H1 (cell line): ENCODE measurements at regions not wholly inside any gene's neighbourhood (a gene's known extent, or its start where the extent isn't known, plus 50 kb on each side); places are given as distances from the start of the nearest gene placed in this dataset.

ENCODE experiments used
- CTCF ChIA-PET: fragments of 300-600 bp; sonication (Branson Sonifier 250); formaldehyde crosslinking; loops from one replicate; lab custom pipeline; 2021; ENCODE audit not compliant: partially characterized antibody; lab: Charles Lee
- POLR2A ChIA-PET: fragments of 300-600 bp; sonication (Branson Sonifier 250); formaldehyde crosslinking; loops from one replicate; lab custom pipeline; 2021; ENCODE audit warnings: inconsistent platforms; ENCODE audit not compliant: partially characterized antibody; lab: Charles Lee
- DNase-seq, 2 experiments: peaks; one replicate each; pipeline versions ENCODE4 v3.0.0 to v3.0.0-alpha.2; 2010 to 2022; ENCODE audit warnings: low spot score in 2 of 2, low read depth in 1 of 2, mixed read lengths in 1 of 2
- FAIRE-seq: peaks from 2 replicates; lab custom pipeline; 2011; peaks lifted over from hg19 to GRCh38; lab: Jason Lieb, UNC
- H2AFZ ChIP-seq: 2 replicates; pipeline ENCODE4 v1.8.1; 2012; ENCODE audit warnings: low read length, inconsistent platforms
- H2AK5ac ChIP-seq: 2 replicates; pipeline ENCODE4 v1.6.1; 2013; ENCODE audit warnings: low read depth, low read length
- H2BK120ac ChIP-seq: replicated peaks from 2 replicates; pipeline ENCODE3; 2013; ENCODE audit warnings: low read depth, low read length, inconsistent platforms
- H2BK12ac ChIP-seq: 2 replicates; pipeline ENCODE4 v1.6.1; 2013; ENCODE audit warnings: low read depth, low read length
- H2BK15ac ChIP-seq: 2 replicates; pipeline ENCODE4 v1.6.1; 2013; ENCODE audit warnings: low read length
- H2BK20ac ChIP-seq: 2 replicates; pipeline ENCODE4 v1.6.1; 2013; ENCODE audit warnings: low read length
- H2BK5ac ChIP-seq: 2 replicates; pipeline ENCODE4 v1.6.1; 2013; ENCODE audit warnings: low read depth, low read length
- H3K14ac ChIP-seq: 2 replicates; pipeline ENCODE4 v1.6.1; 2013; ENCODE audit warnings: inconsistent platforms; ENCODE audit not compliant: insufficient read length
- H3K18ac ChIP-seq: 2 replicates; pipeline ENCODE4 v1.6.1; 2013; ENCODE audit warnings: low read length; ENCODE audit errors: extremely low read depth
- H3K23ac ChIP-seq: 2 replicates; pipeline ENCODE4 v1.6.1; 2013; ENCODE audit warnings: inconsistent platforms; ENCODE audit not compliant: insufficient read length
- H3K23me2 ChIP-seq: 2 replicates; pipeline ENCODE4 v1.6.1; 2013; ENCODE audit warnings: low read depth, low read length
- H3K27ac ChIP-seq: 2 replicates; pipeline ENCODE4 v1.6.1; 2011; ENCODE audit warnings: low read depth, low read length, inconsistent platforms
- H3K27me3 ChIP-seq, 4 experiments: replicated peaks in 1 of 4; 1 replicate in 1 of 4; 2 replicates in 3 of 4; pipeline versions ENCODE4 v1.6.1 to v1.8.1; 2011 to 2013; ENCODE audit warnings: low read length in 3 of 4, mild to moderate bottlenecking in 3 of 4, inconsistent platforms in 2 of 4, mixed read lengths in 2 of 4, moderate library complexity in 1 of 4; ENCODE audit not compliant: control insufficient read depth in 3 of 4, insufficient read depth in 3 of 4; ENCODE audit errors: extremely low read depth in 1 of 4
- H3K36me3 ChIP-seq, 4 experiments: 2 replicates each; pipeline versions ENCODE4 v1.6.1 to v1.8.1; 2011 to 2013; ENCODE audit warnings: mild to moderate bottlenecking in 4 of 4, low read length in 3 of 4, moderate library complexity in 2 of 4, control low read depth in 1 of 4, inconsistent platforms in 1 of 4; ENCODE audit not compliant: insufficient read depth in 4 of 4, control insufficient read depth in 2 of 4
- H3K4ac ChIP-seq: replicated peaks from 2 replicates; pipeline ENCODE3; 2013; ENCODE audit warnings: low read length, low read depth, mixed read lengths, inconsistent platforms; ENCODE audit not compliant: insufficient read length
- H3K4me1 ChIP-seq, 4 experiments: replicated peaks in 1 of 4; 1 replicate in 1 of 4; 2 replicates in 3 of 4; pipeline versions ENCODE4 v1.6.1 to v1.8.1; 2011 to 2013; ENCODE audit warnings: low read length in 3 of 4, inconsistent platforms in 2 of 4, mixed read lengths in 1 of 4; ENCODE audit not compliant: insufficient read depth in 4 of 4, control insufficient read depth in 3 of 4
- H3K4me2 ChIP-seq, 2 experiments: 2 replicates each; pipeline versions ENCODE4 v1.6.1 to v1.8.1; 2011 to 2013; ENCODE audit warnings: low read depth in 2 of 2, low read length in 2 of 2, control low read depth in 1 of 2, inconsistent platforms in 1 of 2, mild to moderate bottlenecking in 1 of 2; ENCODE audit not compliant: insufficient read depth in 1 of 2
- H3K4me3 ChIP-seq, 4 experiments: fragments of 200-600, 300-600 bp in 1 of 4; sonication (generic), shearing (Covaris generic), sonication (Bioruptor Twin) in 1 of 4; 2 replicates each; pipeline versions ENCODE4 v1.5.1 to v1.8.1; 2011 to 2016; ENCODE audit warnings: low read length in 4 of 4, low read depth in 3 of 4, control low read depth in 2 of 4, inconsistent platforms in 2 of 4, mild to moderate bottlenecking in 2 of 4, mixed read lengths in 1 of 4, moderate library complexity in 1 of 4; ENCODE audit not compliant: insufficient read depth in 2 of 4; ENCODE audit errors: extremely low read depth in 1 of 4
- H3K56ac ChIP-seq: replicated peaks from 2 replicates; pipeline ENCODE3; 2013; ENCODE audit warnings: low read depth, mild to moderate bottlenecking, mixed read lengths, low read length, inconsistent platforms; ENCODE audit not compliant: insufficient read length
- H3K79me1 ChIP-seq: 2 replicates; pipeline ENCODE4 v1.6.1; 2013; ENCODE audit warnings: low read depth, low read length, control low read depth
- H3K79me2 ChIP-seq, 2 experiments: 2 replicates each; pipeline versions ENCODE4 v1.6.1 to v1.8.1; 2012 to 2013; ENCODE audit warnings: low read length in 2 of 2, mild to moderate bottlenecking in 2 of 2, inconsistent platforms in 1 of 2; ENCODE audit not compliant: insufficient read depth in 2 of 2, control insufficient read depth in 1 of 2
- H3K9ac ChIP-seq, 4 experiments: replicated peaks in 1 of 4; 1 replicate in 1 of 4; 2 replicates in 3 of 4; pipeline versions ENCODE4 v1.6.1 to v1.8.1; 2011 to 2013; ENCODE audit warnings: low read depth in 3 of 4, low read length in 3 of 4, control low read depth in 2 of 4, mild to moderate bottlenecking in 2 of 4, moderate library complexity in 2 of 4, inconsistent platforms in 1 of 4; ENCODE audit errors: extremely low read depth in 1 of 4
- H3K9me3 ChIP-seq, 2 experiments: 2 replicates each; pipeline versions ENCODE4 v1.6.1 to v1.8.1; 2012 to 2013; ENCODE audit warnings: mild to moderate bottlenecking in 2 of 2, moderate library complexity in 2 of 2, control low read depth in 1 of 2, inconsistent platforms in 1 of 2, low read depth in 1 of 2, low read length in 1 of 2, mixed read lengths in 1 of 2; ENCODE audit not compliant: insufficient read depth in 2 of 2
- H4K20me1 ChIP-seq, 2 experiments: replicated peaks in 1 of 2; 2 replicates each; pipeline versions ENCODE3 to v1.8.1; 2011 to 2013; ENCODE audit warnings: inconsistent platforms in 2 of 2, low read length in 2 of 2, mild to moderate bottlenecking in 1 of 2; ENCODE audit not compliant: insufficient read depth in 2 of 2, control insufficient read depth in 1 of 2
- H4K5ac ChIP-seq: 2 replicates; pipeline ENCODE4 v1.6.1; 2013; ENCODE audit warnings: low read length, low read depth, mixed read lengths, inconsistent platforms; ENCODE audit not compliant: insufficient read length
- H4K8ac ChIP-seq: 2 replicates; pipeline ENCODE4 v1.8.0; 2013; ENCODE audit warnings: mild to moderate bottlenecking, moderate library complexity, low read length, inconsistent platforms; ENCODE audit not compliant: insufficient read depth; ENCODE audit errors: extremely low read depth
- H4K91ac ChIP-seq: replicated peaks from 2 replicates; pipeline ENCODE3; 2013; ENCODE audit warnings: low read length, mixed read lengths, inconsistent platforms; ENCODE audit not compliant: insufficient read length
- BACH1 ChIP-seq: IDR thresholded peaks from 2 replicates; pipeline ENCODE4 v1.6.1; 2012; ENCODE audit warnings: low read length, improper control_type of control experiment
- CBX8 ChIP-seq: fragments of 300-800, 300-1000 bp; sonication (generic); IDR thresholded peaks from 2 replicates; pipeline ENCODE4 v1.7.1; 2016; ENCODE audit warnings: low read depth, low read length, borderline replicate concordance
- HDAC2 ChIP-seq, 2 experiments: fragments of 300-600 bp in 1 of 2; sonication (generic) in 1 of 2; IDR thresholded peaks; 2 replicates each; pipeline ENCODE4 v1.6.1; 2011 to 2012; ENCODE audit warnings: low read depth in 2 of 2, low read length in 2 of 2, mild to moderate bottlenecking in 2 of 2, moderate library complexity in 2 of 2, borderline replicate concordance in 1 of 2, inconsistent platforms in 1 of 2
- HDAC6 ChIP-seq: IDR thresholded peaks from one replicate; pipeline ENCODE4 v1.7.1; 2012; ENCODE audit warnings: low read depth, mild to moderate bottlenecking, inconsistent platforms, low read length, moderate library complexity
- KDM1A ChIP-seq: fragments of 200-600, 300-600 bp; sonication (generic); IDR thresholded peaks from 2 replicates; pipeline ENCODE4 v1.7.1; 2016; ENCODE audit warnings: mild to moderate bottlenecking, low read length, borderline replicate concordance
- MAX ChIP-seq: IDR thresholded peaks from 2 replicates; pipeline ENCODE4 v1.6.1; 2012; ENCODE audit warnings: inconsistent platforms
- PHF8 ChIP-seq: fragments of 200-600 bp; sonication (generic); conservative IDR thresholded peaks from 2 replicates; pipeline ENCODE4 v1.7.1; 2012; ENCODE audit warnings: low read depth, mild to moderate bottlenecking, inconsistent platforms, low read length, moderate library complexity
- RAD21 ChIP-seq, 2 experiments: IDR thresholded peaks in 1 of 2; conservative IDR thresholded peaks in 1 of 2; 2 replicates each; pipeline ENCODE4 v1.6.1; 2011; ENCODE audit warnings: low read depth in 2 of 2, low read length in 2 of 2, improper control_type of control experiment in 1 of 2, inconsistent platforms in 1 of 2, mild to moderate bottlenecking in 1 of 2, moderate library complexity in 1 of 2
- RFX5 ChIP-seq: IDR thresholded peaks from 2 replicates; pipeline ENCODE4 v1.6.1; 2011; ENCODE audit warnings: low read depth, low read length, improper control_type of control experiment, borderline replicate concordance
- RNF2 ChIP-seq: fragments of 200-900, 300-1000 bp; sonication (generic); IDR thresholded peaks from 2 replicates; pipeline ENCODE4 v1.7.1; 2016; ENCODE audit warnings: borderline replicate concordance, low read depth, mild to moderate bottlenecking, antibody characterized with exemption, low read length; ENCODE audit not compliant: poor library complexity, severe bottlenecking; ENCODE audit errors: missing control alignments
- ZNF274 ChIP-seq: IDR thresholded peaks from 2 replicates; pipeline ENCODE4 v1.7.0; 2012; ENCODE audit warnings: low read length, borderline replicate concordance; ENCODE audit errors: extremely low read depth
- WGBS, 2 experiments: shearing (Covaris generic) in 1 of 2; methylation state at CpG; one replicate each; pipeline versions ENCODE4 v1.1.6 to v1.1.7; 2013 to 2015; ENCODE audit warnings: low lambda C conversion rate in 2 of 2, mixed read lengths in 2 of 2, inconsistent platforms in 1 of 2, low coverage in 1 of 2, missing lambda C conversion rate in 1 of 2; ENCODE audit not compliant: insufficient replicate concordance in 2 of 2, insufficient coverage in 1 of 2, insufficient read length in 1 of 2; ENCODE audit errors: extremely low coverage in 1 of 2, missing lambda C conversion rate in 1 of 2; 5-methylcytosine and 5-hydroxymethylcytosine counted together

- FAIRE-seq: no peak
- TF ChIP-seq RFX5: no peak
- TF ChIP-seq BACH1: no peak
- no peak for TF ChIP-seq RNF2
- TF ChIP-seq ZNF274: no peak
- TF ChIP-seq KDM1A: no peak
- no peak for TF ChIP-seq HDAC2 (IDR thresholded peaks at IDR 0.05; ENCODE audit: borderline replicate concordance in 1 of 2, low read depth in 2 of 2, low read length in 2 of 2)
- no peak for TF ChIP-seq HDAC6
- TF ChIP-seq RAD21 (IDR thresholded peaks at IDR 0.05 in 1 of 2, conservative IDR thresholded peaks at IDR 0.05 in 1 of 2; ENCODE audit: low read depth in 2 of 2, low read length in 2 of 2): no peak
- TF ChIP-seq PHF8: no peak
- no peak for TF ChIP-seq MAX
- no peak for TF ChIP-seq CBX8
- TF ChIP-seq, all 59 proteins: peak for 0
- DNase-seq: no peak
- no peaks in the 10 kb centered on the region for H3K27me3 ChIP-seq
- no peak overlapping the region for H2BK20ac ChIP-seq
- H3K79me2 ChIP-seq: no peaks in the 10 kb centered on the region
- H2BK120ac ChIP-seq: no peak overlapping the region
- H3K9ac ChIP-seq: no peak overlapping the region
- no peaks in the 10 kb centered on the region for H3K23me2 ChIP-seq
- no peaks in the 10 kb centered on the region; a peak in 2 of 4 replicates for H3K9me3 ChIP-seq
- no peaks in the 10 kb centered on the region for H4K20me1 ChIP-seq
- no peak overlapping the region for H2BK15ac ChIP-seq
- H2AFZ ChIP-seq: no peak overlapping the region
- ChIA-PET POLR2A (no interaction called here), CTCF (interaction anchor here (1.2 to 1.8 kb wide), 5 partner anchors 17 to 33 kb away, joined by 3 to 5 read pairs (median 4); no protein-coding TSS in a partner anchor)
- H3K18ac ChIP-seq: no peak overlapping the region
- no peak overlapping the region for H3K4me3 ChIP-seq
- H3K36me3 ChIP-seq: no peaks in the 10 kb centered on the region
- H4K91ac ChIP-seq: no peak overlapping the region
- no peak overlapping the region for H2BK5ac ChIP-seq
- H3K23ac ChIP-seq: no peak overlapping the region
- no peak overlapping the region for H4K8ac ChIP-seq
- no peak overlapping the region for H3K14ac ChIP-seq
- H3K4ac ChIP-seq: no peak overlapping the region
- H2BK12ac ChIP-seq: no peak overlapping the region
- no peak overlapping the region for H3K4me2 ChIP-seq
- WGBS, 2 experiments: 87% methylated on average over 6 of the region's 6 CpGs; no CpG with 5 or more reads in 1 of the 2 experiments
- H3K4me1 ChIP-seq: peaks cover 0 to 4% (median 0%) of the 10 kb centered on the region in 4 experiments; a peak in 1 of 7 replicates
- no peak overlapping the region for H2AK5ac ChIP-seq
- H3K56ac ChIP-seq: no peak overlapping the region
- H4K5ac ChIP-seq: no peak overlapping the region
- H3K27ac ChIP-seq: no peak overlapping the region
- H3K79me1 ChIP-seq: no peaks in the 10 kb centered on the region
Measured at GRCh38 chr4:77327151-77327550, 170.1 kb downstream of the CCNG2 start.
